ENCODE measurements at regions not wholly inside any gene's neighbourhood (a gene's known extent, or its start where the extent isn't known, plus 50 kb on each side); places are given as distances from the start of the nearest gene placed in this dataset.

- no peaks in the 10 kb centered on the region for H4K20me1 ChIP-seq (replicated peaks; ENCODE audit: control insufficient read depth, insufficient read depth, low read length)
- no peaks in the 10 kb centered on the region for H3K36me3 ChIP-seq (ENCODE audit: control insufficient read depth, insufficient read depth, low read length)
- DNase-seq (ENCODE audit: extremely low read depth in 1 of 4, low spot score in 3 of 4) (no peak), ATAC-seq (no peak), FAIRE-seq (no peak)
- no peak overlapping the region for H3K9ac ChIP-seq (ENCODE audit: insufficient read depth in 1 of 2, low read depth in 2 of 2, low read length in 2 of 2)
- intact Hi-C loops (cut with micrococcal nuclease), result no loop called here
- POLR2A ChIA-PET, result no interaction called here
- BruUV-seq (replicated peaks), result no TSS peak
- H3K4me3 ChIP-seq, result no peak overlapping the region
- no peak overlapping the region for H2AFZ ChIP-seq (ENCODE audit: low read depth, low read length)
- CTCF ChIA-PET (ENCODE audit: low intra/inter-chr PET ratio), result no interaction called here
- H3K27ac ChIP-seq (ENCODE audit: extremely low read depth, low read depth, low read length), result no peak overlapping the region
- H3K4me1 ChIP-seq (replicated peaks in 1 of 2; ENCODE audit: control insufficient read depth in 2 of 2, insufficient read depth in 2 of 2, low read length in 2 of 2), result no peaks in the 10 kb centered on the region
- H3K79me2 ChIP-seq (ENCODE audit: control insufficient read depth, insufficient read depth, low read length), result no peaks in the 10 kb centered on the region
- WGBS (ENCODE audit: insufficient coverage, low coverage, missing lambda C conversion rate), result 0% methylated on average over 5 of the region's 5 CpGs
- no peak overlapping the region for H3K4me2 ChIP-seq (ENCODE audit: insufficient read depth, low read length)
- in situ Hi-C loops (cut with MboI), result no loop called here
- no peaks in the 10 kb centered on the region; the same call in 1 of the 2 replicates for H3K9me3 ChIP-seq (replicated peaks; ENCODE audit: control insufficient read depth, insufficient read depth, low read depth, low read length)
- no peaks in the 10 kb centered on the region for H3K27me3 ChIP-seq (ENCODE audit: control insufficient read depth in 2 of 2, insufficient read depth in 2 of 2, low read length in 2 of 2)
- H3K9me1 ChIP-seq (ENCODE audit: control insufficient read depth, insufficient read depth, low read length), result no peaks in the 10 kb centered on the region
- TF ChIP-seq THRB (CRISPR knock-in tag; conservative IDR thresholded peaks at IDR 0.05), result no peak
- TF ChIP-seq PML (IDR thresholded peaks at IDR 0.05; ENCODE audit: low read length), result no peak
- no peak for TF ChIP-seq PCBP1 (IDR thresholded peaks at IDR 0.05; ENCODE audit: low read depth, low read length, poor library complexity, severe bottlenecking)
- TF ChIP-seq VEZF1 (CRISPR knock-in tag; IDR thresholded peaks at IDR 0.05), result no peak
- no peak for TF ChIP-seq ZNF263 (CRISPR knock-in tag; IDR thresholded peaks at IDR 0.05; ENCODE audit: borderline replicate concordance)
- TF ChIP-seq PPARD (CRISPR knock-in tag; IDR thresholded peaks at IDR 0.05), result no peak
- TF ChIP-seq YY1 (IDR thresholded peaks at IDR 0.05; ENCODE audit: borderline replicate concordance in 1 of 3, control insufficient read depth in 1 of 3, extremely low read depth in 1 of 3, insufficient read depth in 3 of 3, insufficient read length in 1 of 3, insufficient replicate concordance in 2 of 3, low read depth in 1 of 3, low read length in 2 of 3), result no peak
- TF ChIP-seq ARID2 (IDR thresholded peaks at IDR 0.05), result no peak
- no peak for TF ChIP-seq HDAC3 (IDR thresholded peaks at IDR 0.05; ENCODE audit: borderline replicate concordance, partially characterized antibody)
- TF ChIP-seq TEAD1 (CRISPR knock-in tag; IDR thresholded peaks at IDR 0.05), result no peak
- TF ChIP-seq CUX1 (CRISPR knock-in tag; IDR thresholded peaks at IDR 0.05), result no peak
- no peak for TF ChIP-seq KLF16 (IDR thresholded peaks at IDR 0.05)
- no peak for TF ChIP-seq ZBTB34 (CRISPR knock-in tag; IDR thresholded peaks at IDR 0.05)
Measured at GRCh38 chr1:78301141-78301540, 189.6 kb upstream of the PTGFR start.

Data from K562 (cell line).